PC-9 (cell line): ENCODE measurements at regions not wholly inside any gene's neighbourhood (a gene's known extent, or its start where the extent isn't known, plus 50 kb on each side); places are given as distances from the start of the nearest gene placed in this dataset.

ENCODE experiments used
- EZH2 ChIP-seq: fragments of 200-600 bp; sonication (generic); IDR thresholded peaks from 2 replicates; pipeline ENCODE4 v1.8.0; 2017; ENCODE audit warnings: antibody characterized with exemption, low read depth
- TF ChIP-seq, protein P1 (sequence below): fragments of 200-600 bp; sonication (generic); conservative IDR thresholded peaks from 2 replicates; pipeline ENCODE4 v1.6.1; 2017; ENCODE audit warnings: mixed run types, antibody characterized with exemption, mild to moderate bottlenecking, moderate library complexity

DNA sequence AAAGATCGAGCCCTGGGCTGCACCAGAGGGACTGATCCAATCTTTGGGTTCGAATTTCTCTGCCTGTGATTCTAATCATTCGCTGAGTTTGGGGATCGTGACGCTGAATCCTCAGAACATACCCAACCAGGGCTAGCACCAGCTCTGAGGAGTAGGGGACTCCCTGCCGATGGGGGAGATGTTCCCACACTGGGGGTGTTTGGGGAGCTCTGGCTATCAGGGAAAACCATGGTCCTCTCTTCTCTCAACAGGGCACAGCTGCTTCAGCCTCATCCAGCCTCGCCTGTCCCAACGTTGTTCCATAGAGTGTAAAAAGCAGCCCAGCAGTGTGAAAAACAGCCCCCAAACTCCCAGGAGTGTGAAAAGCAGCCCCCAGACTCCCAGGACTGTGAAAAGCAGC lies 136.6 kb downstream of the ANKRD60 start:
- TF ChIP-seq, protein P1, sequence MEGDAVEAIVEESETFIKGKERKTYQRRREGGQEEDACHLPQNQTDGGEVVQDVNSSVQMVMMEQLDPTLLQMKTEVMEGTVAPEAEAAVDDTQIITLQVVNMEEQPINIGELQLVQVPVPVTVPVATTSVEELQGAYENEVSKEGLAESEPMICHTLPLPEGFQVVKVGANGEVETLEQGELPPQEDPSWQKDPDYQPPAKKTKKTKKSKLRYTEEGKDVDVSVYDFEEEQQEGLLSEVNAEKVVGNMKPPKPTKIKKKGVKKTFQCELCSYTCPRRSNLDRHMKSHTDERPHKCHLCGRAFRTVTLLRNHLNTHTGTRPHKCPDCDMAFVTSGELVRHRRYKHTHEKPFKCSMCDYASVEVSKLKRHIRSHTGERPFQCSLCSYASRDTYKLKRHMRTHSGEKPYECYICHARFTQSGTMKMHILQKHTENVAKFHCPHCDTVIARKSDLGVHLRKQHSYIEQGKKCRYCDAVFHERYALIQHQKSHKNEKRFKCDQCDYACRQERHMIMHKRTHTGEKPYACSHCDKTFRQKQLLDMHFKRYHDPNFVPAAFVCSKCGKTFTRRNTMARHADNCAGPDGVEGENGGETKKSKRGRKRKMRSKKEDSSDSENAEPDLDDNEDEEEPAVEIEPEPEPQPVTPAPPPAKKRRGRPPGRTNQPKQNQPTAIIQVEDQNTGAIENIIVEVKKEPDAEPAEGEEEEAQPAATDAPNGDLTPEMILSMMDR = no peak
- TF ChIP-seq EZH2 = no peak
